MG63 (cell line): ENCODE measurements at regions not wholly inside any gene's neighbourhood (a gene's known extent, or its start where the extent isn't known, plus 50 kb on each side); places are given as distances from the start of the nearest gene placed in this dataset.

Experiments
- DNase-seq: peaks from one replicate; pipeline ENCODE4 v3.0.0-alpha.2; 2020
- H3K27me3 ChIP-seq: fragments of 250-450 bp; sonication (Bioruptor Pico); 2 replicates; pipeline ENCODE4 v1.5.1; 2020; ENCODE audit warnings: mild to moderate bottlenecking, moderate library complexity
- H3K36me3 ChIP-seq: fragments of 250-450 bp; sonication (Bioruptor Pico); 2 replicates; pipeline ENCODE4 v1.5.1; 2020; ENCODE audit warnings: mild to moderate bottlenecking, moderate library complexity
- H3K4me3 ChIP-seq: fragments of 250-450 bp; sonication (Bioruptor Pico); 2 replicates; pipeline ENCODE4 v1.5.1; 2020; ENCODE audit warnings: mild to moderate bottlenecking, moderate library complexity
- H3K9me3 ChIP-seq: fragments of 250-450 bp; sonication (Bioruptor Pico); 2 replicates; pipeline ENCODE4 v1.5.1; 2020; ENCODE audit warnings: mild to moderate bottlenecking, moderate library complexity

DNA sequence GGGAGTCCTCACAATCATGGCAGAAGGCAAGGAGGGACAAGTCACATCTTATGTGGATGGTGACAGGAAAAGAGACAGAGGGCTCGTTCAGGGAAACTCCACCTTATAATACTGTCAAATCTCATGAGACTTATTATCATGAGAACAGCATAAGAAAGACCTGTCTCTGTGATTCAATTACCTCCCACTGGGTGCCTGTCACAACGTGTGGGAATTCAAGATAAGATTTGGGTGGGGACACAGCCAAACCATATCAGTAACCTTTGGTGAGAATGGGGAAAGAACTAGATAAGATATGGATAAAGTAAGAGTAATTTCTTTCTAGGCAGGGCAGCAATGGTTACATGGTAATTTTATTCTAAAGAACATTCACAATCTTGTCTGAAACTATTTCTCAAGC lies 344.9 kb upstream of the KLF12 start:
- Histone ChIP-seq H3K36me3 (no peaks in the 10 kb centered on the region), H3K9me3 (no peaks in the 10 kb centered on the region), H3K27me3 (no peaks in the 10 kb centered on the region), H3K4me3 (no peak overlapping the region)
- no peak for DNase-seq

DNA sequence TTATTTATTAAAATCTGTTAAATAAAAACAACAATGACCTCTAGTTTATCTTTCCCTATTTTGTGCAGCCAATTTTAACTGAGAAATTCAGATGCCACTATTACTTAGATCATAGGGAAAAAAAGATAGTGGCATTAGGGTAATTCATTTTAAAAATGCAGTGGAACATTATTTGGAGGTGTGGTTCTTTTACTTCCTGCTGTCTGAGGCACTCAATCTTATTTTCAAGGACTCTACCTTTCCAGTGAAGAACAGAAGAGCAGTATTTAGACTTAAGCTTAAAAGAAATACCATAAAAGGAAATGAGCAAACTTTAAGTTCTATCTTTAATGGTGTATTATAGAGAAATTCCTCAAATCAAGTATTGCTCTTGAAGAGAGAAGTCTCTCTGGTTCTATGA lies 342.6 kb upstream of the KLF12 start:
- no peak for DNase-seq
- Histone ChIP-seq H3K27me3 (no peaks in the 10 kb centered on the region), H3K9me3 (no peaks in the 10 kb centered on the region), H3K4me3 (no peak overlapping the region), H3K36me3 (no peaks in the 10 kb centered on the region)

DNA sequence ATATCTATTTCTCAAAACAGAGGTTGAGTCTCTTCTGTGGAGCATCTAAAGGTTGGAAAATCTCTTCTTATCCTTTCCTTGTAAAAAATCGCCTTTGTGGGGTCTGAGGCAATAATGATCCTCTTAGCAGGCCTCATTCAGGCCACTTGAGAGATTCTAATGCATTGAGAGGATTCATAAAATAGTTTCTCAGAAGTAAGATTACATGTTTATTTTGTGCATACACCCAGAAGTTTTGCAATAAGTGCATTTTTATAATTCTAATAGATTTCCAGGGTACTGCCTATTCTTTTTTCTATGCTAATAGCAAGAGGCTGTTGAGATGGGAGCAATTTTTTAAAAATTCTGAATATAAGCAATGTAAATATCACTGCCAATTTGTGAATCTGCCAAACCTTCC lies 342.2 kb upstream of the KLF12 start:
- Histone ChIP-seq H3K9me3 (no peaks in the 10 kb centered on the region), H3K36me3 (no peaks in the 10 kb centered on the region), H3K27me3 (no peaks in the 10 kb centered on the region), H3K4me3 (no peak overlapping the region)
- DNase-seq: no peak

DNA sequence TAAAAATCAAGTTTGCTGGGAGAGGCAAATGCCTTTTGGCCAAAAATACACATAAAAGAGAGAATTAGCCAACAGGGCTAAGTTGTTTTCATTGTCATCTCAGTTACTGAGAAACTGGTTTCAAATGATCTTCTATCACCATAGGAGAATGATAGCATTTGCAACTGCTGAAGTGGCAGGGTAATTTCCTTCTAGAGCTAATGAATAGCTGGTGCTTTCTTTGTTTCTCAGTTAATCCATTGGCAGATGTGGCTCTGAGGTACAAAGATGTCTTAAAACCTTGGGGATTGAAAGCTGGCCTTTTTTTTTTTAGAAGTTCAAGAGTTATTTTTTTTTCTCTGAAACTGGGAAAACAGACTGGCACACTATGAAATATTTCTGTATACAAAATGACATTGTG lies 332.7 kb upstream of the KLF12 start:
- no peaks in the 10 kb centered on the region; the same call in 1 of the 2 replicates for H3K9me3 ChIP-seq

DNA sequence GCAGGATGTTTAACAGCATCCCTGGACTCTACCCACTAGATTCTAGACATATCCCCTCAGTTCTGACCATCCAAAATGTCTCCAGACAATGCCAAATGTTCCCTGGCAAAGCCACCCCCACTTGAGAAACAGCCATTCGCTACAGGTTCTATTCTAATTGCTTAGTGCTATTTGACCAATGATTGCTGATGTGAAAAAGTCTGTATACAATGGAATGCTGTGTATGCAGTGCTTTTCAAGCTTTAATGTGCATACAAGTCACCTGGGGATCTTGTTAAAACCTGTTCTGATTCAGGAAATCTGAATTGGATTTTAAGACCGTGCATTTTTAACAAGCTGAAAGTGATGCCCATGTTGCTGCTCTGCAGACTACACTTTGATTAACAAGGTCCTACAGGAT lies 331.8 kb upstream of the KLF12 start:
- Histone ChIP-seq H3K27me3 (no peaks in the 10 kb centered on the region), H3K36me3 (no peaks in the 10 kb centered on the region), H3K4me3 (no peak overlapping the region), H3K9me3 (no peaks in the 10 kb centered on the region; the same call in 1 of the 2 replicates)
- no peak for DNase-seq

More for the DNA sequence above, 332.7 kb upstream of the KLF12 start:
- no peaks in the 10 kb centered on the region for H3K27me3 ChIP-seq
- H3K36me3 ChIP-seq: no peaks in the 10 kb centered on the region
- no peak for DNase-seq
- H3K4me3 ChIP-seq: no peak overlapping the region

DNA sequence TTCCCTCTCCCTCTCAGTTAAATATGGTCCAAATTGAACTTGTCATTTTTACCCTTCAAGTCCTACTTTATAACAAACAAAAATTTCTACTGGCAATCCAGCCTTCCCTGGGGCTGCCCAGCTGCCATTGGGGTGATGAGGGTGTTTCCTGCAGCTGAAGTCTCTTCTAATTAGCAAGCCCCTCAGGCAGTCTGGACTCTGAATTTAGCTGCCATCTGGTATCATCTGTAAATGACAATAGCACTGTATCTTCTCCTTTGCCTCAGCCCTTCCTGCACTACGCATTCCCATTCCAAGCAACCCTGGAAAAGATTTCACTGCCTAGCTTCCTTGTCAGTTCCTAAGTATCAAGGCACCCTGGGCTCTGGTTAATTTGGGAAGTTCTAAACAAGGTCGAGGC lies 331.1 kb upstream of the KLF12 start:
- Histone ChIP-seq H3K9me3 (no peaks in the 10 kb centered on the region; the same call in 1 of the 2 replicates), H3K27me3 (no peaks in the 10 kb centered on the region), H3K36me3 (no peaks in the 10 kb centered on the region), H3K4me3 (no peak overlapping the region)
- no peak for DNase-seq

DNA sequence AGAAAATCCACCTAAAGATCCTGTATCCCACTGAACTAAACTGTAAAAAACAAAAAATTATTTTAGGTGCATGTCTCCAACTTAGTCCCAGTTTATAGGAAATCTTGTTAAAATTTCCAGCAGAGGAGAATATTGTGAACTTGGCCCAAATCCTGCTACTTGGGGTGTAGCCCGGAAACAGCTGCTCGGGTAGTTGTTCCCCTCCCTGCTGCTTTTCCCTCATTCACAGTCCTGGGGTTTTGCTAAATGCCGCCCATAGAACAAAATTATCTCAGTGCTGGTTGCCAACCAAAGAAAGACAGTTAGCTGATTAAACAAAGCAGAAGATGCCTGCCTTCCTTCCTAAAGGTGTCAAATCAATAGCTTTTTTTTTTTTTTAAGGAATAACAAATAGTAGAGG lies 330.5 kb upstream of the KLF12 start:
- Histone ChIP-seq H3K9me3 (no peaks in the 10 kb centered on the region; the same call in 1 of the 2 replicates), H3K4me3 (no peak overlapping the region), H3K36me3 (no peaks in the 10 kb centered on the region), H3K27me3 (no peaks in the 10 kb centered on the region)
- DNase-seq: no peak

DNA sequence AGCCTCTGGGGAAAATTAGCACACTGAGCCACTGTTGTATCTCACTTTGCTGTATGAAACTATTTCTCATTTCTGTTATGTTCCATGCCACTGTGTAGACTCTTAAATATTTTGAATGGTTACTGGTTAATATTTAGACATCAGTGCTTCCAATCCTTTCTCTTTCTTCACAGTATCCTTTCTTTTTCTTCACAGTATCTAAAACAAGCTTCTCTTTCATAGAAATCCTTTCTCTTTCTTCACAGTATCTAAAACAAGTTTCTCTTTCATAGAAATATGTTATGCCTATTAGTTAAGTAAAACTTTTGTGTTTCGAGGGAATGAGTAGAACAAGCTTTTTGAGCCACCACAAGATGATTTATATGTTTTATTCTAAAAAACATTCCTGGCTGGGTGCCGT lies 326.8 kb upstream of the KLF12 start:
- H3K27me3 ChIP-seq: no peaks in the 10 kb centered on the region
- no peak for DNase-seq
- H3K9me3 ChIP-seq: no peaks in the 10 kb centered on the region
- no peaks in the 10 kb centered on the region for H3K36me3 ChIP-seq
- no peak overlapping the region for H3K4me3 ChIP-seq

DNA sequence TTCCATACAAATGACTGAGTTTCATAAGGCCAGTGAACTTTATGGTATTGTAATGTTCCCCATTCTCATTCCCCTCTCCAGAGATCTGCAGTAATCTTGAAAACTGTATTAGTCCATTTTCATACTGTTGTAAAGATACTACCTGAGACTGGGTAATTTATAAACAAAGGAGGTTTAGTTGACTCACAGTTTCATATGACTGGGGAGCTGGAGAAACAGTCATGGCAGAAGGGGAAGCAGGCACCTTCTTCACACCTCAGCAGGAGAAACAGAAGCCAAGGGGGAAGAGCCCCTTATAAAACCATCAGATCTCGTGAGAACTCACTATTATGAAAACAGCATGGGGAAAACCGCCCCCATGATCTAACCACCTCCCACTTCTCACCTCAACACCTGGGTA lies 318.7 kb upstream of the KLF12 start:
- no peaks in the 10 kb centered on the region for H3K27me3 ChIP-seq
- H3K36me3 ChIP-seq: no peaks in the 10 kb centered on the region
- no peaks in the 10 kb centered on the region for H3K9me3 ChIP-seq
- no peak overlapping the region for H3K4me3 ChIP-seq
- no peak for DNase-seq

DNA sequence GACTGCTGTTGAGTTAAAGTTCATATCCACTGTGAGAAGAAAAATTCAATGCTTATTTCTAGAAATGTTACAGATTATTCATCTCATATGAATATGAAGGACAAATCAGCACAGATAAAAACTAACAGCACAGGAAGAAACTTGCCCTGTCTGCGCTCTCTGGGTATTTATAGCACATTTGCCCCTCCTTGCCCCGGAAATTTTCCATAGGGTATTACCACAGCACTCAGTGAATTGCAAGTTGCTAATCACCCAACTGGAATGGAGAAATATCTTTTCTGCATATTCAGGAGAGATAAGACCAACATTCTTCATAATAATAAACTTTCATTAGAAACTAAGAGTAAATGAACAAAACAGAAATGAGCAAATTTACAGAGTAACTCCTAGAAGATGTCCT lies 318.0 kb upstream of the KLF12 start:
- DNase-seq: no peak
- no peaks in the 10 kb centered on the region for H3K9me3 ChIP-seq
- H3K36me3 ChIP-seq: no peaks in the 10 kb centered on the region
- H3K4me3 ChIP-seq: no peak overlapping the region
- no peaks in the 10 kb centered on the region for H3K27me3 ChIP-seq

DNA sequence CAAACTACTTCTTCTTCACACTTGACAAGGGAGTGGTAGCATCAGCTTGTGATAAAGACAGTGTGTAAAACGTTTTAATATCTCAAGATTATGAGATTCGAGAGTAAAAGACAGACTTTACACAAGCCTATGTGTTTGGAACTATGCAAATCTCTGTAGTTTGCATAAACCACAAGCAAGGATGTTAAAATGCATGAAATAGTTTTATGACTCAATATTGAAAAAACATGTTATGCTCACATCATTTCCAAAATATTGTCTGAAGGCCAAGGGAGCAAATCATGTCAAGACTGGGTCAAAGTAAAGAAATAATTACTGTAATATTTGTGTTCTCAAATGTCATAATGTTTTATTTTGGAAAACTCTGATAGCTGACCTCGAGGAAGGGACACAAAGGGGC lies 316.8 kb upstream of the KLF12 start:
- Histone ChIP-seq H3K4me3 (no peak overlapping the region), H3K27me3 (no peaks in the 10 kb centered on the region), H3K9me3 (no peaks in the 10 kb centered on the region), H3K36me3 (no peaks in the 10 kb centered on the region)
- no peak for DNase-seq

DNA sequence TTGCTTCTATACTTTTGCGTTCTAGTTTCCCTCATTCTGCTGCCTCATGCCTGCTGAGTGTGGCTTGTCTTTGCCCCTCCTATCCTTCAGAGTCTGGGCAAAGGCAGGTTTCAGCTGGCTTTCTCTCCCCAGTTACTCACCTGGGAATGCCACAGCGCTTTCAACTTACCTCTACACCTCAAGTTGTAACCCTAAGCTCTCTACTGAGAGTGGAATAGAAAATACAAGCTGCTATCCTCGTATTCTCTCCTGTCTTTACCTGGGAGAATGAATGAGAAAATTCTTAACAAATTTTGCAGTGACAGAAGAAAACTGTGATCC lies 316.3 kb upstream of the KLF12 start:
- Histone ChIP-seq H3K27me3 (no peaks in the 10 kb centered on the region), H3K36me3 (no peaks in the 10 kb centered on the region), H3K9me3 (no peaks in the 10 kb centered on the region), H3K4me3 (no peak overlapping the region)
- DNase-seq: no peak

DNA sequence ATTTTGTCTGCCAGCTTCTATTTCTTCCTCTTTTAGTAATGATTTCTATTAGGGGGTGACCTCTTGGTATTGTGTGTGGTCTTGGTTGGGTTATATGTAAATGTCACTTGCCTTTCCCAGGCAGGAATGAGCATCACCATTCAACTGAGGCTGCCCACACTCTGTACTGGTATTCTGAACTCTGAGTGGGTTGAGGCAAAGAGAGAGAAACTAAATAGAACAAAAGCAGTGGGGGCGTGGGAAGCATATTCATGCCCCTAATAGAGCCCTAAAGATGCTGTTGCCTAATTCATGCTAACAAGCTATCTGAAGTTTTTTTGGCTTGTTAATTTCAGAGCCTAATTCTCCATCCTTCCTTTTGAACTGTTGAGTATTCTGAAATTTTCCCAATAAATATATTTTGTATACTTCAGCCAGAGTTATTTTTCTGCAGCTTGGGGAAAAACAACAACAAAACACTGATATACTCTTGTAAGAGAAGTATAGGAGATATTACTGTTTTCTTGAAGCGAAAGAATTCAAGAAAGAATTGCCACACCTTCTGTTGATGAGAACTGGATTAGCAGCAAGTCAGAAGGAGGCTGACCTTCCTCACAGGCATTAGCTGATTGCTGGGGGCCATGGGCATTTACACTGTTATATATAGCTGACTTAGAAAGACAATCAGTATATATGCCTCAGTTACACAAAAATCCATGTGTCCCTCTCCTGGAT lies 315.8 kb upstream of the KLF12 start:
- DNase-seq: no peak
- no peaks in the 10 kb centered on the region for H3K9me3 ChIP-seq
- no peaks in the 10 kb centered on the region for H3K27me3 ChIP-seq
- H3K36me3 ChIP-seq: no peaks in the 10 kb centered on the region
- H3K4me3 ChIP-seq: no peak overlapping the region

DNA sequence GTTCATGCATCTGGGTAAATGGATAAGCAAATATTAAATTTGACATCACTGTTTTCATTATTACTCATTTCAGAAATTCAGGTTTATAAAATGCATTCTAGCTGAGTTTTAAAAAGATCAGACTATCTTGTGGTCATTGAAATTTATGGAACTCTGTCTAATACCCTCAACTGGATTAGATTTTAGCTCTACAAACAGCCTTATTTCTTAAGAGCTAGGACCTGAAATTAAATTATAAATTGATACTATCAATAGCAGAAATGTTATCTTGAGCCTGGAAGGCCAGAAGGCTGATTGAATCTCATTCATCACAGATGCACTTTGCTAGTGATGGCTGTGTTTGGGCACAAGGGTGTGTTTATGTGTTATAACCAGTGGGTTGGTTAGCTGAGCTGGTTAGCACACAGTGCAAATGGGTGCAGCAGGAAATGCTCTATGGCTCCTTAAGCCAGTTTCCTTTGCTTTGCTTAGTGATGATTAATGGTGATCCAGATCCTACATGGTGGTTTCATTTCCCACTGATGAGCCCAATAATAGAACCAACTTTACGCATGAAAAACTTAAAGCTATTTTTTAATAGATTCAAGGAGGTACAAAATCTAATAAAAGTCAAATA lies 310.8 kb upstream of the KLF12 start:
- no peak for DNase-seq
- Histone ChIP-seq H3K27me3 (no peaks in the 10 kb centered on the region), H3K4me3 (no peak overlapping the region), H3K9me3 (peaks cover 13% of the 10 kb centered on the region), H3K36me3 (no peaks in the 10 kb centered on the region)

DNA sequence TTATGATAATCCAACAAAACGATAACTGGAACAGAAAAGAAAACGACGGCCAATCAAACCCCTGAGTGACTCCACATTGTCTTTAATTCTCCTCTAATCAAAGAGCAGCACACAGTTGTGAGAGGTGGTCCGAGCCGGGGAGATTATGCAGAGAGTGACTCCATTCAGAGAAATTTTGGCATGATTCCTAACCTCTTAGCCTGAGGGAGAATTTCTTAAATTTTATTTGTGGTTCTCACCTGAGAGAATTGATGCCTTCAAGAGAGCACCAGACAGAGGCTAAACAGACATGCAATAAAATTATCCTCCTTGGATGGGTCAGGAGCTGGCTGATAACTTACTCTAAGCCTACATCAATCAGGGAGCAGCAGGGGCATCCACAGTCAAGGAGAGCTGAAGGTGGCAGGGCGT lies 310.0 kb upstream of the KLF12 start:
- no peak for DNase-seq
- no peaks in the 10 kb centered on the region for H3K27me3 ChIP-seq
- H3K4me3 ChIP-seq: no peak overlapping the region
- H3K36me3 ChIP-seq: no peaks in the 10 kb centered on the region
- peaks cover 13% of the 10 kb centered on the region for H3K9me3 ChIP-seq

DNA sequence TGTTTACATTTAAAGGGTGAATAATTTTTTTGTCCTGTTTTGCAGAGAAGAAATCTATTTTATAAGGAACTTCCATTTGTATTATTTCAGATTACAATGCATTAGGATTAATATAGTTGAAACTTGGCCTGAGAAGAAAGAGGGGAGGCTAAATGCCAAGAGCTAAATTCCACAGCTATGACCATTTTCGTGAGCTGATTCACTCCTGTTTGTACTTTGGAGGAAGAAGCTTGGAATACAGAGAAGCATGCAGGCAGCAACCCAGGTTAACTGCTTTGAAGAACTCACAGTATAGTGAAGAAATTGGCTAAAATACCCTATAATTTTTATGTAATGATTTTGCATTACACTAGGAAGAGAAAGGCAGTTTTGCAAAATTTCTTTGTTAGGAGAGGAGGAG lies 309.4 kb upstream of the KLF12 start:
- peak; percentile 64 for DNase-seq
- no peaks in the 10 kb centered on the region for H3K27me3 ChIP-seq

DNA sequence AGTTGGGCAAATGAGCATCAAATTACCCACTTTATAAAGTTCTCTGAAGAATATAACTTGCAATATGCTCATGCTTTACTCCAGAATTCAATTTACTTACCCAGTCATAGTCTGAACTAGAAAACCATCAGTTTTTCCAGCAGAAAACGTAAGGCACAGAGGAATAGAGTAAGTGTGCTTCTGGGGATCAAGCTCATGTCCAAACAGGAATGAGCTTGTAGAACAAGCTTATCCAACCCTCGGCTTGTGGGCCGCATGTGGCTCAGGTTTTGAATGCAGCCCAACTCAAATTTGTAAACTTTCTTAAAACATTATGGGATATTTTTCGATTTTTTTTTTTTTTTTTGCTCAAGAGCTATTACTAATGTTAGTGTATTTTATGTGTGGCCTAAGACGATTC lies 308.5 kb upstream of the KLF12 start:
- Histone ChIP-seq H3K9me3 (peaks cover 13% of the 10 kb centered on the region), H3K27me3 (no peaks in the 10 kb centered on the region), H3K4me3 (no peak overlapping the region), H3K36me3 (no peaks in the 10 kb centered on the region)
- DNase-seq: no peak

More for the DNA sequence above, 309.4 kb upstream of the KLF12 start:
- Histone ChIP-seq H3K4me3 (no peak overlapping the region), H3K9me3 (peaks cover 13% of the 10 kb centered on the region), H3K36me3 (no peaks in the 10 kb centered on the region)

DNA sequence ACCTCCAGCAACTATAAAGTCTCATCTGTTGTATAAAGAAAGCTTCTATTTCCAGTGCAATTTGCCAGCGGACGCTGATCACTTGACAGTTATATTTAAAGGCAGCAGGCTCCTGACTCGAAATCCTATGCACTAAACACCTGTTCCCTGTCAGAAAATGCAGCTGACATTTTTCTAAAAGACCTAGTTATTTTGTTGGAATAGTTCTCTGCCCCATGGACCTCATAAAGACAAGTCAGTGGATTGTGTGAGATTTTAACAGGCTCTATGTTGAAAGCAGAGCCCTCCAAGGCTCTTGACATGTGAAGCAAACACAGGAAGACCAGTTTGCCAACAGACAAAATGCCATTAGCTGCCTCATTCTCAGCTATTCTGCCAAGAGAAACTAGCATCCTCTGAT lies 304.7 kb upstream of the KLF12 start:
- Histone ChIP-seq H3K27me3 (no peaks in the 10 kb centered on the region), H3K9me3 (peaks cover 13% of the 10 kb centered on the region), H3K36me3 (no peaks in the 10 kb centered on the region), H3K4me3 (no peak overlapping the region)
- DNase-seq: no peak
